GM12878 (cell line): ENCODE measurements at regions not wholly inside any gene's neighbourhood (a gene's known extent, or its start where the extent isn't known, plus 50 kb on each side); places are given as distances from the start of the nearest gene placed in this dataset.

Experiments
- CEBPB ChIP-seq, 2 experiments: fragments of 150-350 bp in 1 of 2; IDR thresholded peaks; 2 replicates each; pipeline ENCODE4 v1.6.1; 2012 to 2014; ENCODE audit warnings: low read depth in 2 of 2, low read length in 2 of 2, borderline replicate concordance in 1 of 2, inconsistent platforms in 1 of 2
- CHD2 ChIP-seq: IDR thresholded peaks from 2 replicates; pipeline ENCODE4 v1.6.1; 2011; ENCODE audit warnings: low read depth, low read length, improper control_type of control experiment, borderline replicate concordance
- CREM ChIP-seq: IDR thresholded peaks from 2 replicates; pipeline ENCODE4 v1.6.1; 2014; ENCODE audit warnings: antibody characterized with exemption, low read depth
- CTCF ChIP-seq, 3 experiments: IDR thresholded peaks in 2 of 3; conservative IDR thresholded peaks in 1 of 3; 2 replicates each; pipeline ENCODE4 v1.5.1; 2011; ENCODE audit warnings: low read depth in 3 of 3, low read length in 3 of 3, mild to moderate bottlenecking in 3 of 3, control low read depth in 2 of 3, moderate library complexity in 2 of 3, inconsistent platforms in 1 of 3, mixed read lengths in 1 of 3; ENCODE audit not compliant: control insufficient read depth in 2 of 3, insufficient read depth in 1 of 3; ENCODE audit errors: extremely low read depth in 1 of 3
- E2F4 ChIP-seq: IDR thresholded peaks from 2 replicates; pipeline ENCODE4 v1.6.1; 2012; ENCODE audit warnings: low read depth, low read length, improper control_type of control experiment
- MAX ChIP-seq: IDR thresholded peaks from 2 replicates; pipeline ENCODE4 v1.6.1; 2012; ENCODE audit warnings: low read depth, low read length, improper control_type of control experiment
- MXI1 ChIP-seq: fragments of 150-350 bp; IDR thresholded peaks from 2 replicates; pipeline ENCODE4 v1.6.1; 2011; ENCODE audit warnings: low read depth, mild to moderate bottlenecking, inconsistent platforms, low read length, improper control_type of control experiment
- NFIC ChIP-seq: IDR thresholded peaks from 2 replicates; pipeline ENCODE4 v1.6.1; 2012; ENCODE audit warnings: low read depth, mild to moderate bottlenecking, inconsistent platforms, low read length, moderate library complexity
- NFXL1 ChIP-seq: fragments of 450-650 bp; IDR thresholded peaks from 2 replicates; pipeline ENCODE4 v1.6.1; 2017; ENCODE audit warnings: antibody characterized with exemption, mild to moderate bottlenecking, borderline replicate concordance
- NFYA ChIP-seq: IDR thresholded peaks from 2 replicates; pipeline ENCODE4 v1.6.1; 2011; ENCODE audit warnings: low read depth, mild to moderate bottlenecking, low read length, improper control_type of control experiment, borderline replicate concordance
- PKNOX1 ChIP-seq: fragments of 450-650 bp; IDR thresholded peaks from 2 replicates; pipeline ENCODE4 v1.6.1; 2016; ENCODE audit warnings: mild to moderate bottlenecking
- POLR2A ChIP-seq: IDR thresholded peaks from 2 replicates; pipeline ENCODE4 v1.6.1; 2011; ENCODE audit warnings: low read depth, mild to moderate bottlenecking, low read length
- SUPT20H ChIP-seq: IDR thresholded peaks from 2 replicates; pipeline ENCODE4 v1.6.1; 2011; ENCODE audit warnings: low read depth, mild to moderate bottlenecking, low read length, moderate library complexity, borderline replicate concordance; ENCODE audit not compliant: control insufficient read depth
- YBX1 ChIP-seq: fragments of 450-650 bp; IDR thresholded peaks from 2 replicates; pipeline ENCODE4 v1.6.1; 2016; ENCODE audit warnings: antibody characterized with exemption

DNA sequence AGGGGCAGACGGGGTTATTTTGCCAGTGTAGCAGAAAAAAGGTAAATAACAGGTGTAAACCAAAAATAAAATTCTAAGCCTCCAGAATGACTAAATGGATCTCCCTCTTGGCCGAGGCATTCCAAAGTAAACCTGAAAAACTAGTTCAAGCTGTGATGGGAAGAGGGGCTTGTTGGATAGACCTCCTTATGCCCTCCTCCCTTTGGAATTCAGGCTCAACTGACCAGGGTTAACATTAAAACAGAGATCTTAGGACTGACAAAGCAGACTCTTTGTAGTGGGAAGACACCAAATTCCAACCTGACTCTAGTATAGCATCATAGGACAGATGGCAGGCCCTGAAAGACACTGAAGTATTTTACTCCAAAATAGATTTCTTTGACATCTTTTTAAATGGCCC is 113.8 kb upstream of the ITGB1 start:
- TF ChIP-seq CHD2 (no peak), PKNOX1 (no peak), E2F4 (no peak), MXI1 (no peak), NFXL1 (no peak), CEBPB (IDR thresholded peaks at IDR 0.05; ENCODE audit: borderline replicate concordance in 1 of 2, low read depth in 2 of 2, low read length in 2 of 2) (no peak), MAX (no peak), CTCF (IDR thresholded peaks at IDR 0.05 in 2 of 3, conservative IDR thresholded peaks at IDR 0.05 in 1 of 3; ENCODE audit: control insufficient read depth in 2 of 3, extremely low read depth in 1 of 3, insufficient read depth in 1 of 3, low read depth in 3 of 3, low read length in 3 of 3) (no peak), NFYA (no peak), CREM (no peak), POLR2A (no peak), SUPT20H (no peak), NFIC (no peak), YBX1 (no peak)
